Trophoblast cell (in vitro differentiated cells and primary cell): ENCODE measurements at regions not wholly inside any gene's neighbourhood (a gene's known extent, or its start where the extent isn't known, plus 50 kb on each side); places are given as distances from the start of the nearest gene placed in this dataset.

ENCODE experiments used
- DNase-seq, 2 donors: peaks; one replicate each; pipeline ENCODE4 v3.0.0-alpha.2; 2016
- H2AFZ ChIP-seq: 2 replicates; pipeline ENCODE4 v1.6.1; 2013; ENCODE audit warnings: low read length, moderate library complexity, mild to moderate bottlenecking; ENCODE audit not compliant: insufficient read depth, poor library complexity
- H2AK5ac ChIP-seq: 2 replicates; pipeline ENCODE4 v1.6.1; 2013; ENCODE audit warnings: mild to moderate bottlenecking, low read length
- H2BK120ac ChIP-seq: 2 replicates; pipeline ENCODE4 v1.6.1; 2013; ENCODE audit warnings: low read length, mild to moderate bottlenecking, moderate library complexity; ENCODE audit not compliant: insufficient read depth, poor library complexity
- H2BK12ac ChIP-seq: 2 replicates; pipeline ENCODE4 v1.6.1; 2013; ENCODE audit warnings: mild to moderate bottlenecking, low read length, moderate library complexity
- H2BK5ac ChIP-seq: 2 replicates; pipeline ENCODE4 v1.6.1; 2013; ENCODE audit warnings: low read length, low read depth, moderate library complexity, mild to moderate bottlenecking; ENCODE audit not compliant: poor library complexity
- H3K14ac ChIP-seq: 2 replicates; pipeline ENCODE4 v1.6.1; 2013; ENCODE audit warnings: mild to moderate bottlenecking, low read length
- H3K18ac ChIP-seq: 2 replicates; pipeline ENCODE4 v1.6.1; 2013; ENCODE audit warnings: mild to moderate bottlenecking, low read length
- H3K23ac ChIP-seq: 2 replicates; pipeline ENCODE4 v1.6.1; 2013; ENCODE audit warnings: low read length
- H3K27ac ChIP-seq: 2 replicates; pipeline ENCODE4 v1.5.1; 2013; ENCODE audit warnings: low read depth, mild to moderate bottlenecking, inconsistent platforms, low read length, moderate library complexity
- H3K27me3 ChIP-seq: 2 replicates; pipeline ENCODE4 v1.6.1; 2013; ENCODE audit warnings: inconsistent platforms, mild to moderate bottlenecking, low read length, moderate library complexity; ENCODE audit not compliant: insufficient read depth
- H3K36me3 ChIP-seq, 2 experiments: 1 replicate in 1 of 2; 2 replicates in 1 of 2; pipeline ENCODE4 v1.6.1; 2013; ENCODE audit warnings: low read length in 2 of 2, mild to moderate bottlenecking in 2 of 2, moderate library complexity in 1 of 2; ENCODE audit not compliant: insufficient read depth in 2 of 2, control insufficient read depth in 1 of 2
- H3K4ac ChIP-seq: 2 replicates; pipeline ENCODE4 v1.6.1; 2013; ENCODE audit warnings: low read depth, mild to moderate bottlenecking, low read length, moderate library complexity
- H3K4me1 ChIP-seq, 2 experiments: 1 replicate in 1 of 2; 2 replicates in 1 of 2; pipeline ENCODE4 v1.6.1; 2013; ENCODE audit warnings: low read length in 2 of 2, mild to moderate bottlenecking in 2 of 2, moderate library complexity in 1 of 2; ENCODE audit not compliant: insufficient read depth in 2 of 2, control insufficient read depth in 1 of 2
- H3K4me2 ChIP-seq: 2 replicates; pipeline ENCODE4 v1.6.1; 2013; ENCODE audit warnings: inconsistent platforms, mild to moderate bottlenecking, low read length, moderate library complexity
- H3K4me3 ChIP-seq: 2 replicates; pipeline ENCODE4 v1.5.1; 2013; ENCODE audit warnings: mild to moderate bottlenecking, low read depth, low read length, inconsistent platforms
- H3K79me1 ChIP-seq: one replicate; pipeline ENCODE4 v1.6.1; 2013; ENCODE audit warnings: low read length
- H3K79me2 ChIP-seq: 2 replicates; pipeline ENCODE4 v1.6.1; 2013; ENCODE audit warnings: low read length, mild to moderate bottlenecking; ENCODE audit not compliant: control insufficient read depth, insufficient read depth, poor library complexity
- H3K9ac ChIP-seq: 2 replicates; pipeline ENCODE4 v1.6.1; 2013; ENCODE audit warnings: mild to moderate bottlenecking, low read length
- H3K9me3 ChIP-seq: 2 replicates; pipeline ENCODE4 v1.6.1; 2013; ENCODE audit warnings: low read depth, mild to moderate bottlenecking, control low read depth, inconsistent platforms, low read length; ENCODE audit not compliant: insufficient read depth
- H4K12ac ChIP-seq: 2 replicates; pipeline ENCODE4 v1.6.1; 2013; ENCODE audit warnings: low read depth, mild to moderate bottlenecking, low read length, moderate library complexity
- H4K8ac ChIP-seq: 2 replicates; pipeline ENCODE4 v1.6.1; 2013; ENCODE audit warnings: low read depth, mild to moderate bottlenecking, low read length, moderate library complexity
- H4K91ac ChIP-seq: one replicate; pipeline ENCODE4 v1.6.1; 2013; ENCODE audit warnings: low read depth, mild to moderate bottlenecking, low read length, moderate library complexity
- WGBS: extraction: QIAGEN DNeasy Blood & Tissue Kit; methylation state at CpG from one replicate; pipeline ENCODE4 v1.1.7; 2013; ENCODE audit warnings: missing lambda C conversion rate; ENCODE audit not compliant: insufficient read length, insufficient coverage; ENCODE audit errors: extremely low coverage; 5-methylcytosine and 5-hydroxymethylcytosine counted together

- Histone ChIP-seq H3K4me2 (no peak overlapping the region), H4K91ac (peak overlapping the region; percentile 19), H3K9me3 (no peaks in the 10 kb centered on the region), H3K79me1 (peaks cover 4% of the 10 kb centered on the region), H2AFZ (no peak overlapping the region), H3K4ac (no peak overlapping the region), H3K4me1 (peaks cover 8 to 9% of the 10 kb centered on the region in 2 experiments), H2BK12ac (peak overlapping the region; percentile 23), H3K4me3 (no peak overlapping the region), H3K14ac (no peak overlapping the region), H3K27me3 (no peaks in the 10 kb centered on the region), H3K9ac (no peak overlapping the region), H3K23ac (no peak overlapping the region), H3K36me3 (no peaks in the 10 kb centered on the region), H3K18ac (no peak overlapping the region), H4K8ac (peak overlapping the region; percentile 2), H3K79me2 (no peaks in the 10 kb centered on the region), H3K27ac (peak overlapping the region; percentile 49), H2AK5ac (no peak overlapping the region), H4K12ac (no peak overlapping the region), H2BK5ac (peak overlapping the region; percentile 69), H2BK120ac (peak overlapping the region; percentile 52)
- no peak for DNase-seq
- no CpG with 5 or more reads among the region's 11 CpGs for WGBS
Measured at GRCh38 chr15:29889542-29890329, 67.5 kb upstream of the TJP1 start.

- Histone ChIP-seq H3K79me2 (no peaks in the 10 kb centered on the region), H2BK5ac (no peak overlapping the region), H3K27me3 (no peaks in the 10 kb centered on the region), H3K18ac (no peak overlapping the region), H3K4me2 (no peak overlapping the region), H3K4me1 (peaks cover 8 to 9% of the 10 kb centered on the region in 2 experiments), H2AK5ac (no peak overlapping the region), H3K4me3 (no peak overlapping the region), H3K4ac (no peak overlapping the region), H3K23ac (no peak overlapping the region), H4K8ac (no peak overlapping the region), H3K36me3 (no peaks in the 10 kb centered on the region), H3K9me3 (no peaks in the 10 kb centered on the region), H3K14ac (no peak overlapping the region), H2BK120ac (no peak overlapping the region), H4K12ac (no peak overlapping the region), H2BK12ac (no peak overlapping the region), H3K27ac (peak overlapping the region; percentile 9), H2AFZ (no peak overlapping the region), H3K9ac (no peak overlapping the region), H4K91ac (no peak overlapping the region), H3K79me1 (peaks cover 4% of the 10 kb centered on the region)
- no peak for DNase-seq
- no CpG with 5 or more reads among the region's 5 CpGs for WGBS
Measured at GRCh38 chr15:29888646-29889045, 66.4 kb upstream of the TJP1 start.

- Histone ChIP-seq H2BK12ac (no peak overlapping the region), H3K9ac (no peak overlapping the region), H3K4me1 (peaks cover 8 to 9% of the 10 kb centered on the region in 2 experiments), H3K27me3 (no peaks in the 10 kb centered on the region), H3K23ac (no peak overlapping the region), H3K14ac (no peak overlapping the region), H4K91ac (no peak overlapping the region), H3K27ac (no peak overlapping the region), H3K9me3 (no peaks in the 10 kb centered on the region), H3K18ac (no peak overlapping the region), H2BK120ac (no peak overlapping the region), H2AFZ (no peak overlapping the region), H3K79me2 (no peaks in the 10 kb centered on the region), H3K4me2 (no peak overlapping the region), H3K79me1 (peaks cover 4% of the 10 kb centered on the region), H3K36me3 (no peaks in the 10 kb centered on the region), H2AK5ac (no peak overlapping the region), H4K12ac (no peak overlapping the region), H4K8ac (no peak overlapping the region), H2BK5ac (no peak overlapping the region), H3K4me3 (no peak overlapping the region), H3K4ac (no peak overlapping the region)
- no CpG with 5 or more reads among the region's 2 CpGs for WGBS
- DNase-seq = no peak
Measured at GRCh38 chr15:29887721-29888120, 65.5 kb upstream of the TJP1 start.

GRCh38 chr15:29885183-29885582 lies 62.9 kb upstream of the TJP1 start:
- Histone ChIP-seq H3K79me1 (peaks cover 7% of the 10 kb centered on the region), H3K36me3 (no peaks in the 10 kb centered on the region), H4K91ac (no peak overlapping the region), H4K12ac (no peak overlapping the region), H2BK120ac (no peak overlapping the region), H3K27me3 (no peaks in the 10 kb centered on the region), H2AK5ac (no peak overlapping the region), H3K4ac (no peak overlapping the region), H3K23ac (no peak overlapping the region), H4K8ac (no peak overlapping the region), H3K18ac (no peak overlapping the region), H2BK12ac (peak overlapping the region; percentile 45), H3K79me2 (no peaks in the 10 kb centered on the region), H3K27ac (no peak overlapping the region), H3K9me3 (no peaks in the 10 kb centered on the region), H2AFZ (no peak overlapping the region), H3K4me3 (no peak overlapping the region), H3K14ac (no peak overlapping the region), H2BK5ac (no peak overlapping the region), H3K4me2 (no peak overlapping the region), H3K4me1 (peaks cover 9% of the 10 kb centered on the region in 2 experiments), H3K9ac (no peak overlapping the region)
- no peak for DNase-seq
- whole genome bisulfite sequencing = no CpG with 5 or more reads among the region's 3 CpGs
